IPS-NIHi7 (cell line): ENCODE measurements at regions not wholly inside any gene's neighbourhood (a gene's known extent, or its start where the extent isn't known, plus 50 kb on each side); places are given as distances from the start of the nearest gene placed in this dataset.
"Not testable (repeated sequence)": the region's sequence is repeated elsewhere in the genome, so short reads cannot be mapped to it uniquely, and the experiment has no call there.

Source experiments
- DNase-seq: peaks from one replicate; pipeline ENCODE4 v3.0.0; 2012; ENCODE audit warnings: mixed read lengths; ENCODE audit errors: extremely low spot score

DNA sequence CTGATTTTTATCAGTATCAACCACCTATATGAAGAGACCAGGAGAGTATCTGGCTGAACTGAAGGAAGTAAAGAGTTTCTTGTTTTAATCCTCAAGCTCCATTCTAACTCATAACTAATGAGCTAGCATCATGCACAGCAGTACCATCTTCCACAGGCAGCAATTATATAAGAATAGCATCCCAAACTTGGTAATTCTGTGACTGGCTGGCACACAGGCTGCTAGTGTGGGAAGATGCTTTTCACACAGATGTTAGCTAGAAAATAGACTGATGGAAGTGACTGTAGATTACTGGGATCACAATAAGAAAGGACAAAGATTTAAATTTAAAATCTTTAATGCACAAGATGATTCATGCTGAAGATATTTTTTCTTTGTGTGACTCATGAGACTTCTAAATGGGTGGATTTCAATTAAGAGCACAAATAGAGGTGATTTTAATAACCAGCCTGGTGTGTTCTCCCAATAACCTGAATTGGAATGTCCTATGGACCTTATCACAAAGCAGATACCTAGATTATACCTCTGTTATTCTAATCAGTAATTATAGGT is 417.7 kb upstream of the ATXN7L3B start:
- no peak for DNase-seq

DNA sequence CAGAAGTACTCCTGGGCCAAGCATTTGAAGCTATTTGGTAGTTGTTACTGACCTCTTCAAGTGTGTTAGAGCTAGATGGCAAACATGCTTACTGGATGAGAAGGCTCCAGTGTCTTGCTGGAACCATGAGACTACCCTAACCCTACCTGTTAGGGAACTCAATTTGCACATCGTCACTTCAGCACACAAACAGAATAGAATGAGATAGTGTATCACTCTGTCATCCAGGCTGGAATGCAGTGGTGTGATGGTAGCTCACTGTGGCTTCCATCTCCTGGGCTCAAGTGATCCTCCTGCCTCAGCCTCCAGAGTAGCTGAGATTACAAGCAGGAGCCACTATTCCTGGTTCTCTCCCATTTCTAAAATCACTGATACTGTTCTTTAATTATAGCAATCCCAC is 417.0 kb upstream of the ATXN7L3B start:
- DNase-seq: no peak

DNA sequence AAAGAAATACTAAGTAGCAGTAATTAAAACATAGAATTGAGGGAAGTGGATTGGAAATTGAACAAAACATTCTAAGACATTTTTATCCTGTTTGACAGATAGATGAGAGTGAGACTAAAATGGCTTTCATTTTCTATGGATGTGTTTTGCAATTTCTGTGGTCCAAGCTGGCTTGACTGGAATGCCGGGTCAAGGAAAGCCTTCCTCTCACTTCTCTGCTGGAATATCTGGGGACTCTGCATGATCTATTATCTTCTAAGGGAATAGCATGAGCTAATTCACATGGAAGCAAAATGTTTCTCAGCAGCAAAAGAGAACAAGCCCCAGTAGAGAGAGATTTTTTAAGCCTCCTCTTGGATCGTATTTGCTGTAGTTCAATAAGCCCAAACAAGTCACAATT is 407.9 kb upstream of the ATXN7L3B start:
- no peak for DNase-seq

DNA sequence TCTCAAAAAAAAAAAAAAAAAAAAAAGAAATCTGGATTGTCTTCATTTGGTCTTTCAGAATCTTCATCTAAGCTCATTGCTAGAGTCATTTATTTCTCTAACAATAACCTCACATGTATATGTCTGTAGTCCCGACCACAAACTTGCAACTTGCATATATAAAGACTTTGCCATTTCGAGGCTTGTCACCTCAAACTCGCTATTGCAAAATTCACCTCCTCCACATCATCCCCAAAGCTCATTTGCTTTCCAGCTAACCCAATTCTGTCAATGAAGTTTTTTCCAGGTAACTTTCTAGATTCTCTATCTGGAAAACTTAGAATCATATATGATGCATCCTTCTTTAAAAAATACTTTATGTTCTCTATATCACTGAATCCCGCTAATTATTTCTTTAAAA is 393.2 kb upstream of the ATXN7L3B start:
- no peak for DNase-seq

DNA sequence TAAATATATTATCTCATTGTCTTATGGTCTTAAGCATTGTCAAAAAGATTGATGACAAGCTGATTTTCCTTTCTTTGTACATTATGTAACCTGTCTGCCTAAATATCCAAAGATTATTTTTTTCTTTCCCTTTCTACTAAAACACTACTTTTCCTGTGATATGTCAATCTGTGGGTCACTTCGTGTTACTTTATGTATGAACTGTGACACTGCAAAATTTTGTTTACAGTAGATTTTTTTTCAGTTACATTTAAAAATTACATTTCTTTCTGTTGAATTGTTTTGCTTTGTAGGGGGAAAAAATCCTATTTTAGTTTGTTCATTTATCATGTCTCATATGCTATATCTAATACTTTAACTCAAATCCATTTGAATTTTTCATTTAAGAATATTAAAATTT is 392.3 kb upstream of the ATXN7L3B start:
- no peak for DNase-seq

DNA sequence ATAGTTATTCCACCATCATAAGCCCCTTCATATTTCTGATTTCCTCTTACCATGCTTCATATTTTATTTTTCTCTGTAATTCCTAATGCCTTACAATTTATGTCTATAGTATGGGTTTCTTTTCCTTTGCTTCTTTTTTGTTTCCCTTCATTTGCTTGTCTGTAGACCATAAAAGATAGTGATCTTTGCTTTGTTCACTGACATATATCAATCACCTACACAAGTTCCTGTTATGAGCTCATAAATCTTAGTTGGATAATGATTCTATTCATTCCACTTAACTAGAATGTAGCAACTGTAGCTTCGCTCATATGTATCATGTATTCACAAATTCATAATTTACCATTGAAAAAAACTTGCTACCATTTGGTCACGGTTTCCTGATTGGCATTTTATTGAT is 388.8 kb upstream of the ATXN7L3B start:
- no peak for DNase-seq

DNA sequence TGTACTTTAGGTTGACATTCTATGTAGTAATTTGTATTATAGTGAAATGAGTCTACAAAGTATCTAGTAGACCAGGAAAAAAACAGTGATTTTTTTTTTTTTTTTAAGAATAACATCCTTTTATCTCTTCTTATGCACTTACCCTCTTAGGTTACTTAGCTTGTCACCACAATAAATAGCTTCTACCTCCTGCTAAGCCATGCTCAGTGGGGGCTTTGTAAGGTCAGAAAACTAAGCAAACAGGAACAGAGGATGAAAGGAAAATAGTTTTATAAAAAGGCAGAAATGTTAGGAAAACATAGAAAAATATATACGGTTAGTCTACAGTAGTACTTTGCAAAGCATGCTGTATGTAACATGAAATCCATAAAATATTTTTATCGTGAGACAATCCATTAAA is 385.3 kb upstream of the ATXN7L3B start:
- no peak for DNase-seq

DNA sequence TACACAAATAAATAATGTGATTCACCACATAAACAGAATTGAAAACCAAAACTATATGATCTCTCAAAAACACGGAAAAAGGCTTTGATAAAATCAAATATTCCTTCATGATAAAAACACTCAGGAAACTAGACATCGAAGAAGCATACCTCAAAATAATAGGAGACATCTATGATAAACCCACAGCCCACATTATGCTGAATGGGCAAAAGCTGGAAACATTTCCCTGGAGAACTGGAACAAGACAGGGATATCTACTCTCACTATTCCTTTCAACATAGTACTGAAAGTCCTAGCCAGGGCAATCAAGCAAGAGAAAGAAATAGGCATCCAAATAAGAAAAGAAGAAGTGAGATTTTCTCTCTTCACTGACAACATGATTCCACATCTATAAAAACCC is 371.5 kb upstream of the ATXN7L3B start:
- no peak for DNase-seq

DNA sequence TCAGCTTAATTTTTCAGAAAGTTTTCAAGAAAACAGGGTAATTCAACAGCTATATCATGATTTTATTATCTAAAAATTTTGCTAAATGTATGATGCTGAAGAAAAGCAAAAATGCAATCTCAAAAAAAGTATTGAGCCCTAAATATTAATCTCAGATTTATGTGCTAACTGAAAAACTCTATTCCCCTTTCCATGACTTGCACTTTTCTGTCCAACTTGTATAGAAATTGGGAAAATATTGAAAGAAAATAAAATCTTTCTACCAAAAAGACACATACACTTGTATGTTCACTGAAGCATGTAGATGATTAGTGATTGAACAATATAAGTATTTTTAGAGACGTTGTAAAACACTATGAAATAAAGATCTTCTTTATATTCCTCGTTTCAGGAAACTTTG is 368.0 kb upstream of the ATXN7L3B start:
- DNase-seq: no peak

DNA sequence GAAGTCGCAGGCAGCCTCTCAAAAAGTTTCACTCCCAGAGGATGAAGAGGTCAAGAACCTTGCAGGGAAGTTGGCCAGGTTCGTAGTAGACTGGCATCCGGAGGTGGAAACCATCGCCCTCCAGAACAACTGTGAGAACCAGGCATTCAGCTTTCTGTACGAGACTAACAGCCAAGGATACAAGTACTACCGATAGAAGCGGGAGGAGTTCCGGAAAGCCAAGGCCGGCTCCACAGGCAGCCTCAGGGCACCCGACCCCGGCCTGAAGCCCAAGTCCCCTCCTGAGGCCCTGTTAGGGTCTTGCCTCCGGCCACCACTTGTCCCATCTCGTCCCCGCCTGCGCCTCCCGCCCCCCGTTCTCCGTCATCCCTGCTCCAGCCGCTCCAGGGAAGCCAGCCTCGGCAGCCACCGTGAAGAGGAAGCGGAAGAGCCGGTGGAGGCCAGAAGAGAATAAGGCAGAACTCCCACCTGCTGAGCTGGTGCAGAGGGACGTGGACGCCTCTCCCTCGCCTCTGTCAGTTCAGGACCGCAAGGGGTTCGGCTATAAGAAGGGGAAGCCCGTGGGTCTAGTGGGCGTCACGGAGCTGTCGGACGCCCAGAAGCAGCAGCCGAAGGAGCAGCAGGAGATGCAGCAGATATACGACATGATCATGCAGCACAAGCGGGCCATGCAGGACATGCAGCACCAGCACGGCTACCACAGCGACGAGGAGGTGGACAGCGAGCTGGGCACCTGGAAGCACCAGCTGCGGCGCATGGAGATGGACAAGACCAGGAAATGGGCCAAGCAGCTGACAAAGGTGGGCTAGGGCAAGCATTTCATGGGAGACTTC is 366.8 kb upstream of the ATXN7L3B start:
- DNase-seq: no peak

DNA sequence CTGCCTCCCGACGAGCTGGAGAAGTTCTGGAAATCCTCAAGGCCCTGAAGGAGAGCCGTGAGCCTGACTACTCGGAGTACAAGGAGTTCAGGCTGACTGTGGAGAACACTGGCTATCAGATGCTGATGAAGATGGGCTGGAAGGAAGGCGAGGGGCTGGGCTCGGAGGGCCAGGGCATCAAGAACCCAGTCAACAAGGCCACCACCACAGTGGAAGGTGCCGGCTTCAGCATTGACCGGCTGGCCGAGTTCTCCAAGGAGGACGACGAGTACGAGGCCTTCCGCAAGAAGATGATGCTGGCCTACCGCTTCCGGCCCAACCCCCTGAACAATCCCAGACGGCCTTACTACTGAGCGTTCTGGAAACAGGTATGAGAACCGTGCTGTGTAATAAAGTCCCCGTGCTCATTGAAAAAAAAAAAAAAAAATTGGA is 366.1 kb upstream of the ATXN7L3B start:
- no peak for DNase-seq

DNA sequence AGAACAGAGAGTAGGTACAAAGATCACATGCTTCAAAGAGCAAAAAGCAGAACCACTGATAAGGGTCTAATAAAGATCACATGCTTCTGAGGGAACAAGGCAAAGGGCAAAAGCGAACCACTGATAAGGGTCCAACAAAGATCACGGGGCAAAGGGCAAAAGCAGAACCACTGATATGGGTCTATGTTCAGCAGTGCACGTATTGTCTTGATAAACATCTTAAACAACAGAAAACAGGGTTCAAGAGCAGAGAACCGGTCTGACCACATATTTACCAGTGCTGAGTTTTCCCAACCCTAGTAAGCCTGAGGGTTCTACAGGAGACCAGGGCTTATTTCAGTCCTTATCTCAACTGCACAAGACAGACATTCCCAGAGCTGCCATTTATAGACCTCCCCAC is 362.7 kb upstream of the ATXN7L3B start:
- not testable (repeated sequence) for DNase-seq

DNA sequence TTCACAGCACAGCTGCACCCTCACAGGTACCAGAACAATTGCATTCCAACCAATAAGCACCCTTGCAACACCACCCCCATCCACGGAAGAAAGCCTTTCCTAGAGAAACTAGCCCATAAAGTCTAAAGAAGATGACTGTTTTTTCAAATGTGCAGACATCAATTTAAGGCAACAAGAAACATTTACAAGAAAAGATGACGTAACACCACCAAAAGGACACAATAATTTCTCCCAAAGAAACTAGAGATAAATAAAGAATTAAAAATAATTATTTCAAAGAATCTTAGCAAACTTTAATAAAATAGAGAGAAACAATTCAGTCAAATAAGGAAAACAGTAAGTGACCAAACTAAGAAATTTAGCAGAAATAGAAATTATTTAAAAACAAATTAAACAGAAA is 352.3 kb upstream of the ATXN7L3B start:
- DNase-seq: no peak

DNA sequence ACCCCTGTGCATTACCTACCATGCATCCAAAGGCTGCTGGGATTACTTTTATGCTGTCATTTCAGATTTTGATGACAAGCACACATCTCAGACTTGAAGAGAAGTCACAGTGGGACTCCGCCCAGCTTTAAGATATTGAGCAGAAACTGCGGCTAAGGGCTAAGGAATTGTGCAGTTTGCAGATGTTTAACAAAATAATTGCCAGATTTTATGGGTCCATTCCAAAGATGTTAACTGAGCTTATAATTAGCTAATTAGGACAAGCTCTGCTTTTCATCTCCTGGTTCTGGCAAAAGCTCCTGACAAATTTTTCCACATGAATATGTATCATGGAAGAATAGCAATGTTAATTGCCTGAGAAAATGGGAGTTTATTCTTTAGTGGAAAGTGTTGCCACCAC is 344.4 kb upstream of the ATXN7L3B start:
- DNase-seq: no peak

DNA sequence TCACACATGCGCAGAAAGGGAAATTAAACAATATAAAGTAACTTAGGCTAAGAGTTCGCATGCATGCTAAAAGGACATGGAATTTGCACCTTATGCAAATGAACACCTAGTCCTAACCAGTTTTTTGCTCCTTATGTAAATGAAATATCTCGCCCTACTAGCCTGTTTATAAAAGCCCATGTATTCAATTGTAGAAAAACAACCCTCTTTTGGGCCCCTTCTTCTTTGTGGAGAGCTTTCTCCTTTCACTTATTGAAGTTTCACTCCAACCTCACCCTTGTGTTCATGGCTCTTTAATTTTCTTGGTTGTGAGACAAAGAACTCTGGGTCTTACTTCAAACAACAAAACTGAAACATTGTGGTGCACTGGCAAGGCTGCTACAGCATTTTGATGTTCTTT is 333.4 kb upstream of the ATXN7L3B start:
- no peak for DNase-seq

DNA sequence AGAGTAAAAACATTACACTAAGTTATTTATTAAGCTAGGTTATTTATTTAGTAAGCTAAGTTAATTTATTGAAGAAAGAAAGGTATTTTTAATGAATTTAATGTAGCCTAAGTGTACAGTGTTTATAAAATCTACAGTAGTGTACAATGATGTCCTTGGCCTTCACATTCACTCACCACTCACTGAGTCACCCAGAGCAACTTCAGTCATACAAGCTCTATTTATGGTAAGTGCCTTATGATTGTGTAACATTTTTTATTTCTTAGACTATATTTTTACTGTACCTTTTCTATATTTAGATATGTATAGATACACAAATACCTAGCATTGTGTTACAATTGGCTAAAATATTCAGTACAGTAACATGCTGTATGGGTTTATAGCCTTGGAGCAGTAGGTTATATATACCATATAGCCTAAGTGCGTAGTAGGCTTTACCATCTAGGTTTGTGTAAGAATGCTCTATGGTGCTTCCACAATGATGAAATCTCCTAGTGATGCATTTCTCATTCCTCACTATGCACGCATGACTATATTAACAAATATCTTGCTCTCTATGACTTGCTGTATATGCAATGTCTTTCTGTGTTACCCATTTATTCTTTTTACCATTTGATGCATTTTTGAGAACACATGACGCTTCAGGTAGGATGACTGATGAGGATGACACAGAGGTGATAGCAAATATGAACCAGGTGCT is 309.6 kb upstream of the ATXN7L3B start:
- no peak for DNase-seq

DNA sequence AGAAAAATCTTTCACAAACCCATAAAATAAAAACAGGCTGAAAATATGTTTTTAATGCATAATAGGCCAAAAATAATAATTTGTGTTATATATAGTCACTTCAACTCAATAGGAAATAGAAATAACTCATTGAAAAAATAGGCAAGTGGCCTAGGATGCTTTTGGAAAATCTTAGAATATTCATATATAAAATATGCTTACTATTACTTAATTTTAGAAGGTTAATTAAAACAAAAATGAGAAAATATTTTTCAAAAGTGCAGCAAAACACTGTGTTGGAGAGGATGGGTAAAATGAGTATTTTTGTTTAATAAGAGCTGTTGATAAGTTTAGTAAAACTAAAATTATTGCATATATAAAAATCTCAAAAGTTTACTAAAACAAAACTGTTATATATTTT is 308.0 kb upstream of the ATXN7L3B start:
- DNase-seq: no peak

DNA sequence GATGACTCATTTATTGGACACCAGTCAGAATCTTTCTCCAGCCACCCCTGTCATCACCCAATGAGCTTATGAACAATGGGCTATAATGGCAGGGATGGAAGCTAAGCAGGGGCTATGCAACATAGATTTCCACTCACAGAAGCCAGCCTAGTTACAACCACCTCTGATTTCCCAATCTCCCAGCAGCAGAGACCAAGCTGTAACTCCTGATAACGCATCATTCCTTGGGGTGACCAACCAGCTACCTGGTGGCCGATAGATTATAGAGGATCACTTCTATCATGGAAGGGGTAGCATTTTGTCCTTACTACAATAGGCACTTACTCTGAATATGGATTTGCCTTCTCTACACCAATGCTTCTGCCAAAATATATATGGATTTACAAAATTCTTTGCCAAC is 302.3 kb upstream of the ATXN7L3B start:
- no peak for DNase-seq

DNA sequence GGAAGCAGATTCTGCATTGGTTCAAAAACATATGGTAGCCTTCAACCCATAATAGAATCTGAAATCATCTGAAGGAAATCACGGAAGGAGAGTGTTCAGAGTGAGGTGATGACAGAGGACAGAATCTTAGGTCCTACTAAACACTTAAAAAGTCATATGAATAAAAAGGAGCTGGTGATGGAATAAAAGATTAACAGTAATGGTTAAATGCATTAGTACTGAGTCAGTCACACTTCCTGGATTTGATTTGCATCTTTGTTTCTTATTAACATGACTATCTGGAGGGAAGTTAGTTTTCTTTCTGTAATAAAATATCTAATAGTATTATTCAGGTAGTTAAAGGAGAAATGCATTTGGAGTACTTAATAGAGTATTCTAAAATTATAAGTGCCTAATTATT is 296.3 kb upstream of the ATXN7L3B start:
- DNase-seq: no peak

DNA sequence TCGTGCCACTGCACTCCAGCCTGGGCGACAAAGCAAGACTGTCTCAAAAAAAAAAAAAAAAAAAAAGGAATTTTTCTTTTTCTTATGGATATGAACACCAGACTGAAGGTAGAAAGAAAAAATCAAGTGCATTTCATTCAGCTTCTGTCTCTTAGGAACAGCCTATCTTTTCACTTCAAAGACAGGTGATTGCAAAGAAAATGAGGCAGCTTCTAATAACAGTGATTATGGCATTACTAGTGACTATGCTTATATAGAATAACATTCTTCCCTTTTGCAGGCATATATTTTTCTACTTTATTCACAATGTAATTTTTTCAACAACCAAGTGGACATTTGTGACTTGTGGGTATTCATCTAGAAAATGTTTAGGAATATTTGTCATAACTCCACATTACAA is 295.5 kb upstream of the ATXN7L3B start:
- DNase-seq: no peak

DNA sequence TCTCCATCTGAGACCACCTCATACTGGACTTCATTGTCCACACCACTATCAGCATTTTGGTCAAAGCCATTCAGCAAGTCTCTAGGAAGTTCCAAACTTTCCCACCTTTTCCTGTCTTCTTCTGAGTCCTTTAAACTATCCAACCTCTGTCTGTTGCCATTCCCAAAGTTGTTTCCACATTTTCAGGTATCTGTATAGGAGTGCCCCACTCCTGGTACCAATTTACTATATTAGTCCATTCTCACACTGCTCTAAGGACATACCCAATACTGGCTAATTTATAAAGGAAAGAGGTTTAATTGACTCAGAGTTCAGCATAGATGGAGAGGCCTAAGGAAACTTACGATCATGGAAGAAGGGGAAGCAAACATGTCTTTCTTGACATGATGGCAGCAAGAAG is 292.2 kb upstream of the ATXN7L3B start:
- DNase-seq: no peak

DNA sequence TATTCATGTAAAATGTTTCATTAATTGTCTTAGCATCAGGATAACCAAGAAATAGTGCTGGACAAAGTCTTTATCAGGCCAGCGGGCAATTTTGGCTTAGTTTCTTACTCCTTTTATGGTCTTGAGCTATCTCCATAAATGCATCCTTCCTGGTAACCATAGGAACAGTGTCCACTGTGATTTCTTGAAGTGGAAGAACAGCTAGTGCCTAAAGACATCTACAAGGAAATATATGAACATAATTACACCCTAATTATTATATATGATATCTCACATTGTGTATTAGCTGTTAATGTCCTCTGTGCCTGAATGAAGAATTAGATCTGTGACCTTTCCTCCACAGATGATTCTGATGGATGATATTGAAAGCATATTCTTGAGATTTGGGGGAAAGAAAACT is 286.7 kb upstream of the ATXN7L3B start:
- DNase-seq: no peak

DNA sequence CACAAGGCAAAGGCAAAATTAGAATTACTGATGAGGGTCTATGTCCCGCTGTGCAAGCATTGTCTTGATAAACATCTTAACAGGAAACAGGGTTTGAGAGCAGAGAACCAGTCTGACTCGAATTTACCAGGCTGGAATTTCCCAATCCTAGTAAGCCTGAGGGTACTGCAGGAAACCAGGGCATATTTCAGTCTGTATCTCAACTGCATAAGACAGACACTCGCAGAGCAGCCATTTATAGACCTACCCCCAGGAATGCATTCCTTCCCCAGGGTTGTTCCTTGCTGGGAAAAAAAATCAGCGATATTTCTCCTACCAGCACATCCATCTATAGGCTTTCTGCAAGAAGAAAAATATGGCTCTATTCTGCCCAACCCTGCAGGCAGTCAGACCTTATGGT is 283.8 kb upstream of the ATXN7L3B start:
- not testable (repeated sequence) for DNase-seq
